ENCODE measurements at regions not wholly inside any gene's neighbourhood (a gene's known extent, or its start where the extent isn't known, plus 50 kb on each side); places are given as distances from the start of the nearest gene placed in this dataset.

- ATAC-seq (ENCODE audit: low FRiP score) (no peak), DNase-seq (ENCODE audit: low spot score) (no peak)
- TF ChIP-seq CTCF (IDR thresholded peaks at IDR 0.05) = no peak
Observed at GRCh38 chr1:109814993-109815786, 51.5 kb upstream of the EPS8L3 start.

GRCh38 chr1:109814223-109814622 is 50.5 kb upstream of the EPS8L3 start:
- DNase-seq (ENCODE audit: low spot score) (no peak), ATAC-seq (ENCODE audit: low FRiP score) (no peak)
- no peak for TF ChIP-seq CTCF (IDR thresholded peaks at IDR 0.05)
